UCSD-AML1 (cell line): ENCODE measurements at regions not wholly inside any gene's neighbourhood (a gene's known extent, or its start where the extent isn't known, plus 50 kb on each side); places are given as distances from the start of the nearest gene placed in this dataset.

Experiments
- DNase-seq: peaks from one replicate; lab custom pipeline; 2025; ENCODE audit not compliant: unreplicated experiment; lab: John Stamatoyannopoulos, UW

DNA sequence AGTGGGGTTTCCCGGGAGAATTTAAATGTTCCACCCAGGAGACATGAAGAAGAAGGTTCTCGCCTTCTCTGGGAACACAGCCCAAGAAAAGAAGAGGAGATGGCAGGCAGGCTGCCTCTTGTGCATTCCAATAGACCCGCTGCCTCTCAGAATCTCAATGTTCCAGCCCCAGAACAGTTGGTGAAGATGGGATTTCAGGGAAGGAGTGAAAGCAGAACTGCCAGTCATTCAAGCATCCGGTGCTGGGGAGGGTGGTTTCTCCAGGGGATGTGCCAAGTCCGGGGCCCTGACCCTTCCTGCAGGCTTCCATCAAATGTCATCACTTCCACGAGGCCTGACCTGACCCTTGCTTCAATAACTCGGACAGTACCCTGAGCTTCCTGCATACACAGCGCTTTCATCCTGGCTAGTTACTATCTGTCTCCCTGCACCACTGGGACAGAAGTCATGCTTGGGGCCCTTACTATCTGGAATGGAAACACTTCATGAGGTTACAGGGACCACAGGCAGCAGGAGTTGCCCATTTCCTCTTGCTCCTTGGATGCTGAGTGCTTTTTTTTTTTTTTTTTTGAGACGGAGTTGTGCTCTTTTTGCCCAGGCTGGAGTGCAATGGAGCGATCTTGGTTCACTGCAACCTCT, 386.6 kb upstream of the POU3F1 start:
- no peak for DNase-seq

- no peak for DNase-seq
Measured at GRCh38 chr1:38431535-38432376, 385.2 kb upstream of the POU3F1 start.

- DNase-seq: no peak
Measured at GRCh38 chr1:38430949-38431348, 384.4 kb upstream of the POU3F1 start.

- no peak for DNase-seq
Measured at GRCh38 chr1:38424677-38425076, 378.1 kb upstream of the POU3F1 start.

DNA sequence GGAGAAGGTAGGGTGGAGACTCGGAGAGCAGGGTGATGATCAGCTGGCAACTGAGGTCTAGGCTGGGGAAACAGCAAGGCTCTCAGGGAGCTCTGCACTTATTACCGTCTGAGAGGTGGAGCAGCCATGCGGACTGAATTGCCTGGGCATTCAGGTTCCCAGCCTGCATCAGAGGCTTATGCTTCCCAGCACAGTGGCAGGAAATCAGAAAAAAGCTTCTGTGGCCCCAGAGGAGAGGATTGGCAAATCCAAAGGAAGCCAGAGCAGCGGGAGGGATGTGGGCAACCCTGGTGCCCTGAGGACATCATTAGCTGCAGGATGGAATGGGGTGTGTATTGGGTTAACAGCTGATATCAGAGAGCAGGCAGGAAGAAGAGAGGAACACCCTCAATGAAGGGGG, 374.1 kb upstream of the POU3F1 start:
- DNase-seq: no peak

GRCh38 chr1:38418195-38419030, 371.8 kb upstream of the POU3F1 start:
- no peak for DNase-seq

DNA sequence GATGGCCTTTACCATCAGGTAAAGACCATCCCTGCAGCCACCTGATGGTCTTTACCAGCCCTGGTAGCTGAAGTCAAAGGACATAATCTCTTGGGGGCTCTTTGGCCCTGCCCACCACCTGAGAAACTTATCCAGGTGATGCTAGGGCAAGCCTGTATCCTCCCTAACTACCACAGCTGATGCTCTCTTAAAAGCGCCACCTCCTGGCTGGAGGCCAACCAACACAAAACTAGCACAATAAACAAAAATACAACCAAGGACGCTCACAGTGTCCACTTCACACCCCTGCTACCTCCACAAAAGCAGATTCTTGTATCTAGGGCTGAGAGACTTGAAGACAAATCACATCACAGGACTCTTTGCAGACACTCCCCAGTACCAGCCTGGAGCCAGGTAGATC, 357.1 kb upstream of the POU3F1 start:
- no peak for DNase-seq

DNA sequence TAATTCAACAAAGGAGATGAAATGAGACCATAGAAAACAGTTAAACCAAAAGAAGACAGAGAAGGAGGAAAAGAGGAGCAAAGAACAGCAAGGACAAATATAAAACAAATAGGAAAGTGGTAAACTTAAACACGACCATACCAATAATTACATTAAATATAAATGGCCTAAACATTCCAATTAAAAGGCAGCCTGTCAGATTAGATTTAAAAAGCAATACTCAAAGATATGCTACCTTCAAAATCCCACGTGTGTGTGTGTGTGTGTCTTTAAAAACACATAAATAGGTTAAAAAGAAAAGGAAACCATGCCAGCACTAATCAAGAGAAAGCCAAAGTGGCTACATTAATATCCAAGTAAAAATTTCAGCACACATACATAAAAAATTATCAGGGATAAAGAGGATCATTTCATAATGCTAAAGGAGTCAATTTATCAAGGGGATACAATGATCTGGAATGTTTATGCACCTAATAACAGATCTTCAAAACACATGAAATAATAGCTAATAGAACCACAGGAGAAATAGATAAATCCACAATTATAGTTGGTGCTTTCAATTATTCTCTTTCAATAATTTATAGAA, 355.7 kb upstream of the POU3F1 start:
- DNase-seq: no peak

DNA sequence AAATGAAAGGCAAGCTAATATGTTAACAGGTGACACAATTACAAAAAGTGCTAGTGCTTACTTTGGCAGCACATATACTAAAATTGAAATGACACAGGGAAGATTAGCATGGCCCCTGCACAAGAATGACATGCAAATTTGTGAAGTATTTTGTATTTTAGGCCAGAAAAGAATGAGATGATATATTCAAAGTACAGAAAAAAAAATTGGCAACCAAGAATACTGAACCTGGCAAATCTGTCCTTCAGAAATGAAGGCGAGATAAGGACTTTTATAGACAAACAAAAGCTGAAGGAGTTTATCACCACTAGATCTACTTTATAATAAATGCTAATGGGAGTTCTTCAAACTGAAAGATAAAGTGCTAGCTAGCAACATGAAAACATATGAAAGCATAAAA, 350.0 kb upstream of the POU3F1 start:
- DNase-seq: no peak

DNA sequence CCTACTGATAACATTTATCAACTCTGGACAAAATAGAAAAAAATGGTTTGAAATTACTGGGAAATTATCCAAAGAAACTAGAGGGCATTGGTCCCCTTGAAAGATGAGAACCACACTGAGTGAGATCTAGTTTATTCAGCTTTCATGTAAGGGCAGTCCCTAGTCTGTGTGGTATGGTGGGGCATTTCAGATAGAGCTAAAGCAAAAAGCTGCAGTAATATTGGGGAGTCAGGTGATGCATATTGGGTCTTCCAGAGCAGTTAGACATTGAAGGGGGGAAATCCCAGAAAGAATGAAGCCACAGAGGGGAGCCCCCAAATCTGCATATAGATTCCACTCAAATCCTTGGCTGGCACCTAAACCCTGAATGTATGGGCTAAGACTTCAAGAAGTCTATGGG, 347.7 kb upstream of the POU3F1 start:
- no peak for DNase-seq

GRCh38 chr1:38392861-38393260, 346.3 kb upstream of the POU3F1 start:
- DNase-seq: no peak

GRCh38 chr1:38381256-38381655, 334.7 kb upstream of the POU3F1 start:
- no peak for DNase-seq

GRCh38 chr1:38376577-38376976, 330.0 kb upstream of the POU3F1 start:
- DNase-seq: no peak

DNA sequence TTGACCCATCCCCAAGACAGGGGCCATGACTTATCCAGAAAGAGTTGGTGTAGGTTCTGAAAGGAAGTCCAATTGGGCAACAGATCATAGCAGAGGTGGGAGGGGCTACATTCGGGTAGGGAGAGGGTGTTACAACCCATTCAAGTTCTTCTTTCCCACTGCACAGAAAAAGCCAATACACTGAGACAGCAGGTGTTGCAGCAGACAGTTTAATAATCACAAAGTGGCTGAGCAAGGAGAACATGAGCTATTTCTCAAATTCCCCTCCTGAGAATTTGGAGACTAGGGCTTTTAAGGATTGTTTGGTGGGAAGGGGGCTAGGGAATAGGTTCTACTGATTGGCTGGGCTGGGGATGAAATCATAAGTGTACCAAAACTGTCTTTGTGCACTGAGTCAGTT, 328.4 kb upstream of the POU3F1 start:
- DNase-seq: no peak

- DNase-seq: no peak
Measured at GRCh38 chr1:38371505-38371844, 324.9 kb upstream of the POU3F1 start.

DNA sequence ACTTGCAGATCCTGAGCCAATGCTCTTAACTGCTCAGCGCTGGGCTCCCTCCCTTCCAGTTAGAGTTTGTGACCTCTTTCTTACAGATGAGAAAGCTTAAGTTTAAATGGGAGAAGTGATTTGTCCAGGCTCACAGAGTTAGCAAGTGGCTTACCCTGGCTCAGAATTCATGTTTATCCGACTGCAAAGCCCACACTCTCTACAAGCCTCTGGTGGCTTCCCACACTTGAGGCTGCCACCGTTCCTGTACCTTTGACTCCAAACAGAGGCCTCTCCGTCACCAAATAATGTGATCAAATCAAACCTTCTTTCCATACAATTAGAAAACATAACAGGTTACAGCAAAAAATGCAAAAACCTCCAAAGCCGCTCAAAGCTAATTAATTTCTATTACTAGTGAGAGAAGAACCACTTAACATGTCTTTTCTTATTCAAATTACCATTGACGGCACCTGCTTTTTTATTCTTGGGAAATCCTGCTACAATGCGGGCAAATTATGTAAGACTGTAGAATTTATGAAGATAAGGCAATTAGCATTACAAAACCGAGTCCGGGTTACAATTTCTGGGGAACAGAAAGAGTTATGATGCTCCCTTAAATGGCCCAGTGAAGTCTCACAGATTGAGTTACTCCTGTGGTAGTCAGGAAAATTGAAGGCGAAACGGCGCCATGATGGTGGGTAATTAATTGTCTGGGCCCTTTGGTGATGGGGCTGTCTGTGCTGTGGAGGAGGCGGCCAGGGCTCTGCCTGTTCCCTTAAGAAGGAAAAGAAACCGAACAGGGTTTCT, 324.3 kb upstream of the POU3F1 start:
- DNase-seq: no peak

- DNase-seq: no peak
Measured at GRCh38 chr1:38365242-38365641, 318.6 kb upstream of the POU3F1 start.

- DNase-seq: no peak
Measured at GRCh38 chr1:38361566-38361965, 315.0 kb upstream of the POU3F1 start.

- DNase-seq: no peak
Measured at GRCh38 chr1:38360807-38361206, 314.2 kb upstream of the POU3F1 start.

DNA sequence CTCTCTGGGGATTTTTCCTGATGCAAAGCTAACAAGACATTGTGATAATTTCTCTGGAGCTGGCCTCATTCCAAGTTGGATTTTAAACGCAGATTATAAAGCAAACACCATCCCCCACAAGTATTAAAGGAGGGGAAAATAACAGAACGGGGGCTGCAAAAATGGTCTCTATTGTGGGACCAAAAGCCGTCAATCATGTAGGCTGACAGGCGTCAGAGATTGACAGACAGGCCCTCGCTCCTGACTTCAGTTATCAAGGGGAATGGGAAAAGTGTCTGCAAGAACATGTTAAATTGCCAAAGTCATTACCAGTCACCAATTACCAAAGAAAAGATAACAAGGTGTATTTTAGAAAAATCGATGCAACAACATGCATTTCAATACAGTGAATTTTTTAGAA, 307.4 kb upstream of the POU3F1 start:
- DNase-seq: no peak

DNA sequence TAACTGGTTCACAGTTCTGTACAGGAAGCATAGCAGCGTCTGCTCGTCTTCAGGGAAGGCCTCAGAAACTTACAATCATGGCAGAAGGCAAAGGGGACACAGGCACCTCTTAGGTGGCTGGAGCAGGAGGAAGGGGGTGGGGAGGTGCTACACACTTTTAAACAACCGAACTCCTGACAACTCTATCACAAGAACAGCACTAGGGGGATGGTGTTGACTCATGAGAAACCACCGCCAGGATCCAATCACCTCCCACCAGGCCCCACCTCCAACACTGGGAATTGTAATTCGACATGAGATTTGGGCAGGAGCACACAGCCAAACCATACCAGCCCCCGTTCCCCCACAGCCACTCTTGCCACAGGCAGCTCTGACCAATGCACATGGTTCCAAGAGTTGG, 306.3 kb upstream of the POU3F1 start:
- no peak for DNase-seq
